ENCODE measurements at regions not wholly inside any gene's neighbourhood (a gene's known extent, or its start where the extent isn't known, plus 50 kb on each side); places are given as distances from the start of the nearest gene placed in this dataset.

DNA sequence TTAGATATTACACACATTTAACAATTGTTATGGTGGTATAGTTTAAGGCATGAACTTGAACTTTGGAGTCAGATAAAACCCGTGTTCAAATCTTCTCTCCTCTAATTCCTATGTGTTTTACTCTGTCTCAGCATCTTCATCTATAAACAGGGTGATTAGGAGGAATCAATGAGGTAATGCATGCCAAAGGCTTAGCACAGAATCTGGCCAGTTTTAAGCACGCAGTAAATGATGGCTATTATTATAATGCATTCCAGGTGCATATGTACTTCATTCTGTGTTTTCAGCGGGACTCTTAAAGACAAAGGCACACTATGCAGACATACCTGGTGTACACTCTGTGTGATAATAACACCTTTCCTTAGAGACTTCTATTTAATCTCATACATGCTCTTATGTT is 88.0 kb upstream of the FRY start:
- TF ChIP-seq POLR2AphosphoS5 (IDR thresholded peaks at IDR 0.05; ENCODE audit: low read depth, low read length) (no peak), SPI1 (IDR thresholded peaks at IDR 0.05; ENCODE audit: low read depth, low read length) (no peak)
